ENCODE measurements at regions not wholly inside any gene's neighbourhood (a gene's known extent, or its start where the extent isn't known, plus 50 kb on each side); places are given as distances from the start of the nearest gene placed in this dataset.

DNA sequence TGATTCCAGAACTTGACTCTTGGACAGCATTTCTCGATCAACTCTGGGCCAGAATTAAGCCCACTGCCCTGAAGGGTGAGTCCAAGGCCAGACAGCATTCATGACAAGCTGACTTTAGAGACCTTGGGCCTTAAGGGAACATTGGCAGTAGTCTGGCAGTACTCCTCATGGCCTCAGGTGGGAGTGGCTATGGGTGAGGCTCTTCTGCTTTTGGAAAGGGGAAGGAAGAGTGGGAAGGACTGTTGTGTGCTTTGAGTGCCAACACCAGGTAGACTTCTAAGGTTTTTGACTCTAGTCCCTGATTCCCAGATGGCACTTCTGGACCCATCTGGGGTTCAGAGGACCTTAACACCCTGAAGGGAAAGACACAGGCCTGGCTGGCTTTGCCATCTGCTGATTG is 530.4 kb downstream of the ACTL7B start:
- no peaks in the 10 kb centered on the region; the same call in 1 of the 2 replicates for H3K9me3 ChIP-seq (ENCODE audit: insufficient read depth, low read length)
- no peak overlapping the region for H3K27ac ChIP-seq (ENCODE audit: low read length)
- H3K27me3 ChIP-seq (ENCODE audit: low read depth, low read length) = no peaks in the 10 kb centered on the region
- no peak overlapping the region for H2AFZ ChIP-seq (ENCODE audit: low read depth, low read length)
- H3K4me1 ChIP-seq (ENCODE audit: low read length) = no peaks in the 10 kb centered on the region
- H3K4me3 ChIP-seq (ENCODE audit: low read length) = no peak overlapping the region
- TF ChIP-seq, protein P1, sequence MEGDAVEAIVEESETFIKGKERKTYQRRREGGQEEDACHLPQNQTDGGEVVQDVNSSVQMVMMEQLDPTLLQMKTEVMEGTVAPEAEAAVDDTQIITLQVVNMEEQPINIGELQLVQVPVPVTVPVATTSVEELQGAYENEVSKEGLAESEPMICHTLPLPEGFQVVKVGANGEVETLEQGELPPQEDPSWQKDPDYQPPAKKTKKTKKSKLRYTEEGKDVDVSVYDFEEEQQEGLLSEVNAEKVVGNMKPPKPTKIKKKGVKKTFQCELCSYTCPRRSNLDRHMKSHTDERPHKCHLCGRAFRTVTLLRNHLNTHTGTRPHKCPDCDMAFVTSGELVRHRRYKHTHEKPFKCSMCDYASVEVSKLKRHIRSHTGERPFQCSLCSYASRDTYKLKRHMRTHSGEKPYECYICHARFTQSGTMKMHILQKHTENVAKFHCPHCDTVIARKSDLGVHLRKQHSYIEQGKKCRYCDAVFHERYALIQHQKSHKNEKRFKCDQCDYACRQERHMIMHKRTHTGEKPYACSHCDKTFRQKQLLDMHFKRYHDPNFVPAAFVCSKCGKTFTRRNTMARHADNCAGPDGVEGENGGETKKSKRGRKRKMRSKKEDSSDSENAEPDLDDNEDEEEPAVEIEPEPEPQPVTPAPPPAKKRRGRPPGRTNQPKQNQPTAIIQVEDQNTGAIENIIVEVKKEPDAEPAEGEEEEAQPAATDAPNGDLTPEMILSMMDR (IDR thresholded peaks at IDR 0.05; ENCODE audit: low read depth, low read length) = no peak
- no peak for TF ChIP-seq EZH2phosphoT487 (IDR thresholded peaks at IDR 0.05; ENCODE audit: low read depth)
- H4K20me1 ChIP-seq (ENCODE audit: insufficient read depth, low read length) = no peaks in the 10 kb centered on the region
- no peaks in the 10 kb centered on the region for H3K79me2 ChIP-seq (ENCODE audit: low read length)
- no peak overlapping the region for H3K9ac ChIP-seq (ENCODE audit: low read length)
- H3K36me3 ChIP-seq (replicated peaks; ENCODE audit: low read depth, low read length) = no peaks in the 10 kb centered on the region
- H3K4me2 ChIP-seq (ENCODE audit: low read length) = no peak overlapping the region

DNA sequence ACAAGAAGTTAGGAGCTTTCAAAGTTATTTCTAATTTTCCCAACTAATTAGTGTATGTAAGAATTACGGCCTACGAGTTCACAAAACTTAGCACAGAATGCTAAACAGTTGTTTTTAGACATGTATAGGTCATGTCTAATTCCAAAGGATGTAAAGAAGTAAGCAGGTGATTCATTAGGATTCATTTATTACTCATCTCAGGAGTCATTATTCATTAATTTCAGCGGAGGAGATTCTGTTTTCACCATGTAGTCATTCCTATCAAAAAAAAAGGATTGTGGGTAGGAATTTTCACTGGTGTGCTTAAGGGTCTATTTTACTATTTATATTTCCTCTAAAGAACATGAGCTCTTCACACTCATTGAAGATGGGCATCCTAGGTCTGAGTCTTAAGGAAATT is 532.2 kb downstream of the ACTL7B start:
- H2AFZ ChIP-seq (ENCODE audit: low read depth, low read length) = no peak overlapping the region
- TF ChIP-seq, protein P1 (IDR thresholded peaks at IDR 0.05; ENCODE audit: low read depth, low read length) = no peak
- no peak for TF ChIP-seq EZH2phosphoT487 (IDR thresholded peaks at IDR 0.05; ENCODE audit: low read depth)

DNA sequence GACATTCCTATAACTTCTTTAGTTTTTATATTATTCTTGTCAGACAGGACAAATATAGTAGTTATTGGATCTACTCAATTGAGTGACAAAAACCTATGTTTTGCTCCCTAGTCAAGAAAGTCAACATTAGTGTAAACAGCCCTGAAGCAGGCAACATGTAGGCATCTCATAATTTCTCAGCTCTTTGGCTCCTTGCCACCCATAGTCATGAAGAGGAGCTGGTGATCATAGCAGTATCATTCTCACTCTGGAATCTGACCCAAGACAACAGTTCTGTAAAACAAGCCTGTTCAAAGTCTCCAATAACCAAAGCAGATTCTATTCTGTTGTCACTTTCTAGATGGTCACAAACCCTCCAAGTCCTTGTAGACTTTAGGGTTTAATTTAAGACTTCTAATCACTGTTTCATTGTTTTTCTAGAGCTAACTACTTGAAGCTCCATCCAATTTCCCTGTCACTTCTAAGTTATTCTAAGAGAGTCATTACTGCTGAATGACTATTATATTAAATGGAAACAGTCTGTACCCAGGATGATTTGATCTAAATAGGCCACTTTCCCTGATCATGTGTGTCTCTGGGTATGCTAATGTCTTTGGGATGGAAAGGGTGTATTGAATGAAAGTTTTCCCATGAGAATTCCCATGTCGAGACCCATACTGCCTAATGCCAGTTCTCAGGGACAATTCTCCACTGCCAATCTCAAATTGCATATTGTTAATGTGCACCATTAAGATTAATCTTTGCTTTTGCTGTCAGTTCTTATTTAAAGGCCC is 533.3 kb downstream of the ACTL7B start:
- H3K4me2 ChIP-seq (ENCODE audit: low read length) = no peak overlapping the region

More for the DNA sequence above, 532.2 kb downstream of the ACTL7B start:
- H3K4me2 ChIP-seq (ENCODE audit: low read length) = no peak overlapping the region
- no peak overlapping the region for H3K27ac ChIP-seq (ENCODE audit: low read length)
- no peak overlapping the region for H3K4me3 ChIP-seq (ENCODE audit: low read length)
- H3K36me3 ChIP-seq (replicated peaks; ENCODE audit: low read depth, low read length) = no peaks in the 10 kb centered on the region
- H3K27me3 ChIP-seq (ENCODE audit: low read depth, low read length) = no peaks in the 10 kb centered on the region
- no peaks in the 10 kb centered on the region for H3K79me2 ChIP-seq (ENCODE audit: low read length)
- H3K9ac ChIP-seq (ENCODE audit: low read length) = no peak overlapping the region
- H3K9me3 ChIP-seq (ENCODE audit: insufficient read depth, low read length) = no peaks in the 10 kb centered on the region; the same call in 1 of the 2 replicates
- H3K4me1 ChIP-seq (ENCODE audit: low read length) = no peaks in the 10 kb centered on the region
- no peaks in the 10 kb centered on the region for H4K20me1 ChIP-seq (ENCODE audit: insufficient read depth, low read length)

DNA sequence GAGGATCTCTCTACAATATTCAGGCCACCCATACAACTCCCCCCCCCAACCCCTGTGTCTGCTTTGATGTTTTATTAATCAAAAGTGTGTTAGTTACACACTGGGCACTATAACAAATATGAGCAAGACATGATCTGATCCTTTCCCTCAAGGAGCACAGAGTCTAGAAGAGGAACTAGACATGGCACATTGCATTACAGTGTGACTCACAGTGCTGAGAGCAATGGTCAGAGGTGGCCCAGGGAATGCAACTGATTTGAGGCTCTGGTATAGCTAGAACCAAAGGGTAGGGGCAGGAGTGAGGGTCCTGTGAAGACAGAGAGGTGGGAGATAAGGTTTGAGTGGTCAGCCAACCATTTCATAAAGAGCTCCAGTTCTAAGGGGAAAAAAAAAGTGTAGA is 539.2 kb downstream of the ACTL7B start:
- H3K9ac ChIP-seq (ENCODE audit: low read length) = no peak overlapping the region
- H3K79me2 ChIP-seq (ENCODE audit: low read length) = no peaks in the 10 kb centered on the region
- no peak overlapping the region for H3K4me2 ChIP-seq (ENCODE audit: low read length)
- H3K27me3 ChIP-seq (ENCODE audit: low read depth, low read length) = no peaks in the 10 kb centered on the region
- H2AFZ ChIP-seq (ENCODE audit: low read depth, low read length) = no peak overlapping the region
- H3K9me3 ChIP-seq (ENCODE audit: insufficient read depth, low read length) = no peaks in the 10 kb centered on the region
- H4K20me1 ChIP-seq (ENCODE audit: insufficient read depth, low read length) = no peaks in the 10 kb centered on the region
- H3K36me3 ChIP-seq (replicated peaks; ENCODE audit: low read depth, low read length) = no peaks in the 10 kb centered on the region
- TF ChIP-seq, protein P1 (IDR thresholded peaks at IDR 0.05; ENCODE audit: low read depth, low read length) = no peak
- TF ChIP-seq EZH2phosphoT487 (IDR thresholded peaks at IDR 0.05; ENCODE audit: low read depth) = no peak
- no peak overlapping the region for H3K4me3 ChIP-seq (ENCODE audit: low read length)
- no peak overlapping the region for H3K27ac ChIP-seq (ENCODE audit: low read length)
- no peaks in the 10 kb centered on the region for H3K4me1 ChIP-seq (ENCODE audit: low read length)

More for the DNA sequence above, 533.3 kb downstream of the ACTL7B start:
- H3K4me3 ChIP-seq (ENCODE audit: low read length) = no peak overlapping the region
- H3K4me1 ChIP-seq (ENCODE audit: low read length) = no peaks in the 10 kb centered on the region
- no peaks in the 10 kb centered on the region for H3K36me3 ChIP-seq (replicated peaks; ENCODE audit: low read depth, low read length)
- H3K27ac ChIP-seq (ENCODE audit: low read length) = no peak overlapping the region
- H3K9ac ChIP-seq (ENCODE audit: low read length) = no peak overlapping the region
- TF ChIP-seq, protein P1 (IDR thresholded peaks at IDR 0.05; ENCODE audit: low read depth, low read length) = no peak
- no peak for TF ChIP-seq EZH2phosphoT487 (IDR thresholded peaks at IDR 0.05; ENCODE audit: low read depth)
- no peaks in the 10 kb centered on the region for H3K27me3 ChIP-seq (ENCODE audit: low read depth, low read length)
- no peaks in the 10 kb centered on the region; the same call in 1 of the 2 replicates for H3K9me3 ChIP-seq (ENCODE audit: insufficient read depth, low read length)
- no peaks in the 10 kb centered on the region for H3K79me2 ChIP-seq (ENCODE audit: low read length)
- no peaks in the 10 kb centered on the region for H4K20me1 ChIP-seq (ENCODE audit: insufficient read depth, low read length)
- no peak overlapping the region for H2AFZ ChIP-seq (ENCODE audit: low read depth, low read length)
